NB4 (cell line): ENCODE measurements at regions not wholly inside any gene's neighbourhood (a gene's known extent, or its start where the extent isn't known, plus 50 kb on each side); places are given as distances from the start of the nearest gene placed in this dataset.

Source experiments
- DNase-seq: peaks from one replicate; pipeline ENCODE4 v3.0.0; 2010; ENCODE audit warnings: low read depth
- H3K4me3 ChIP-seq: one replicate; pipeline ENCODE4 v1.5.1; 2011; ENCODE audit warnings: mild to moderate bottlenecking, low read depth, low read length, moderate library complexity
- CTCF ChIP-seq: IDR thresholded peaks from one replicate; pipeline ENCODE4 v1.5.1; 2012; ENCODE audit warnings: low read depth, low read length
- MAX ChIP-seq: IDR thresholded peaks from 2 replicates; pipeline ENCODE4 v1.6.1; 2011; ENCODE audit warnings: low read depth, low read length
- MYC ChIP-seq: IDR thresholded peaks from 2 replicates; pipeline ENCODE4 v1.6.1; 2011; ENCODE audit warnings: low read depth, low read length
- POLR2A ChIP-seq: IDR thresholded peaks from 2 replicates; pipeline ENCODE4 v1.6.1; 2011; ENCODE audit warnings: mild to moderate bottlenecking; ENCODE audit not compliant: insufficient read length; ENCODE audit errors: extremely low read depth

DNA sequence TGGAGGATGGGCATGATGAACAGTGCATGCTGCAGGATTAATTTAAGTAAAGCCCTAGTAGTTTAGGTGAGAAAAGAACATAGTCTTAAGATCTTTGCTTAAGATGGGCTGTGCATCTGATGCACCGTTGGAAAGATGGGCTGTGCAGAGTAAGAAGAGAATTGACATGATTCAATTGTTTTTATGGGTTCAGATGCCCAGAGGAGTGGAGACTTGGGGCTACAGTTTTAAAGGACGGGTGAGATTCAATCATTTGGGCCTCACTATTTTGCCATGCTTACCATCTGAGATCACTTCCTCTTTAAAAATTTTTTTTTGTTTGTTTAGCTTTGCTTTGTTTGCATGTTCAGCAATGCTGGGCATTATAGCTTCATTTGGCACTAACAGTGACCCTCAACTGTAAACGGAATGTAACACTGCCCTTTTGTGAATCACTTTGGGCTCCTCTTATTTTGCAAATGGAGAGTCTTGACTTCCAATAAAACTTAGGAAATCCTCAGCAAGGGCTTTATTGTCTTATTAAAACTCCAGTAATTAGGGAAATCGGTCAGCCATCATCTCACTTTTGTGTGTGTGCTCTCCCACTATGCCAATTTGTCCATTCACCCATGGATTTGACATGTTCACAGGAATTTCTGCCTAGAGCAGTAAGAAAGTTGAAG is 216.1 kb upstream of the TLL1 start:
- TF ChIP-seq CTCF = no peak
- DNase-seq = no peak
- no peak overlapping the region for H3K4me3 ChIP-seq

- TF ChIP-seq POLR2A (no peak), CTCF (no peak), MYC (no peak), MAX (no peak)
- no peak overlapping the region for H3K4me3 ChIP-seq
- no peak for DNase-seq
Observed at GRCh38 chr4:165662341-165662740, 210.7 kb upstream of the TLL1 start.

DNA sequence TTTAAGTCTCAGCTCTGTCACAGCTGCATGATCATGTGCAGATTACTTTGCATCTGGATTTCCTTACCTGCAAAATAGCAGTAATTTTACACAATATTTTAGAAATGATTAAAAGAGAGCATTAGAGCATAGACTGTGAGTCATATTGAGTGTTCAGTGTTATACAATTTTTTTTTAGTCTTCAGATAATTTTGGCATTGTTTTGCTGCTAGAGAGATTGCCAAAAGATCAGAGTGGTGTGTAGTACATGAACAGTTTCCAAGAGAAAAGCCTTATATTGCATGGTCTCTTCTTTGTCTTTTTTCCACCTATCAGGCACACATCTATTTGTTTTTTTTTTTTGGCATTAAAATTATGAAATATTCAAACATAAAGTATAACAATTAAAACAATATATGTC is 209.6 kb upstream of the TLL1 start:
- H3K4me3 ChIP-seq = no peak overlapping the region
- no peak for TF ChIP-seq CTCF
- TF ChIP-seq POLR2A = no peak
- no peak for TF ChIP-seq MYC
- no peak for TF ChIP-seq MAX
- no peak for DNase-seq

DNA sequence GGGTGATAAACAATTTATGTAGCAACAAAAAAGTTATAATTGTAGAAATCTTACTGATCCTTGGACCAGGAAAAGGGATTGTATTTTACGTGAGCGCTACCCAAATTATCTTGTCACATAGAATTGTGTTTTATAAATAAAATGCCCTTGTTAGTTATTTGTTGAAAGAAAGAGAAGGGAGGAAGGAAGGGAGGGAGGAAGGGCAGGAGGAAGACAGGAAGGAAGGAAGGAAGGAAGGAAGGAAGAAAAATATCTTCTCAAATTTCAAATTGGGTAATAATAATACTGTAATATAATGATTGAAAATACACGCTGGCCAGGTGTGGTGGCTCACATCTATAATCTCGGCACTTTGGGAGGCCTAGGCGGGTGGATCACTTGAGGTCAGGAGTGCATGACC is 206.2 kb upstream of the TLL1 start:
- H3K4me3 ChIP-seq = no peak overlapping the region
- TF ChIP-seq POLR2A (no peak), CTCF (no peak), MYC (no peak), MAX (no peak)
- no peak for DNase-seq

DNA sequence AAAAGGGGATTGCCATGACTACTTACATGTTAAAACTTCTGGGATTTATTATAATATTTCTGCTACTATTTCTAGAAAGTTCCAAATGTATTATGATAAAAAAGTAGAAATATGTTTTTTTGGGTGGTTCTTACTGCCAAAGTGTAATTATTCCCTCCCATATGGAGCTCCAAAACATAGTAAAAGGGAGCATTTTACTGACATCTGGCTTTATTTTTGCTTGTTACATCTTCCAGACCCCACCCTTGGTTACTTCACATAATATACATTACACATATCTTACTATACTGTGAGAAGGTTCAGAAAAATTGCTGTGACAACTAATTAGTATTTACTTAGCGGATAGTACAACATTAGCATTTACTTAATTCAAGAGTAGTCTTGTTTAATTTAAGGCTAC is 205.1 kb upstream of the TLL1 start:
- TF ChIP-seq POLR2A = no peak
- no peak for TF ChIP-seq MAX
- no peak for TF ChIP-seq MYC
- TF ChIP-seq CTCF = no peak
- DNase-seq = no peak
- H3K4me3 ChIP-seq = no peak overlapping the region

GRCh38 chr4:165668694-165669093 is 204.3 kb upstream of the TLL1 start:
- TF ChIP-seq MAX = no peak
- no peak for TF ChIP-seq CTCF
- no peak for TF ChIP-seq POLR2A
- no peak for TF ChIP-seq MYC
- DNase-seq = no peak

More at GRCh38 chr4:165668694-165669093, 204.3 kb upstream of the TLL1 start:
- H3K4me3 ChIP-seq = no peak overlapping the region
